Stomach (tissue), 4 donors: ENCODE measurements at regions not wholly inside any gene's neighbourhood (a gene's known extent, or its start where the extent isn't known, plus 50 kb on each side); places are given as distances from the start of the nearest gene placed in this dataset.

Experiments used
- CTCF ChIP-seq, 7 experiments: fragments of 450-650 bp in 4 of 7; fragments of 200-600 bp in 3 of 7; sonication (generic) in 3 of 7; IDR thresholded peaks; one replicate each; pipeline ENCODE4 v1.5.1; 2016 to 2019; ENCODE audit warnings: antibody characterized with exemption in 7 of 7, control low read depth in 2 of 7, mild to moderate bottlenecking in 1 of 7
- EP300 ChIP-seq: sonication (generic); formaldehyde crosslinking; IDR thresholded peaks from one replicate; pipeline ENCODE4 v1.6.1; 2017; ENCODE audit warnings: antibody characterized with exemption
- POLR2A ChIP-seq, 4 donors: fragments of 450-650 bp; IDR thresholded peaks; one replicate each; pipeline ENCODE4 v1.6.1; 2016; ENCODE audit warnings: antibody characterized with exemption in 4 of 4, control low read depth in 2 of 4, mild to moderate bottlenecking in 1 of 4, moderate library complexity in 1 of 4
- POLR2AphosphoS5 ChIP-seq, 3 donors: sonication (generic); formaldehyde crosslinking; IDR thresholded peaks; one replicate each; pipeline ENCODE4 v1.6.1; 2016; ENCODE audit warnings: antibody characterized with exemption in 3 of 3

- TF ChIP-seq CTCF (IDR thresholded peaks at IDR 0.05) = no peak
- TF ChIP-seq EP300 = no peak
- no peak for TF ChIP-seq POLR2A (IDR thresholded peaks at IDR 0.05)
- TF ChIP-seq POLR2AphosphoS5 (IDR thresholded peaks at IDR 0.05) = no peak
These were observed 276.0 kb downstream of the ADGRD1 start for GRCh38 chr12:131229426-131230339.
